ENCODE measurements at regions not wholly inside any gene's neighbourhood (a gene's known extent, or its start where the extent isn't known, plus 50 kb on each side); places are given as distances from the start of the nearest gene placed in this dataset.

- TF ChIP-seq CTCF (IDR thresholded peaks at IDR 0.05) = no peak
- no peak for TF ChIP-seq EP300 (IDR thresholded peaks at IDR 0.05)
These were observed 349.2 kb downstream of the UTRN start for GRCh38 chr6:144634371-144634770.
